Umbilical cord (tissue), 1 donor: ENCODE measurements at regions not wholly inside any gene's neighbourhood (a gene's known extent, or its start where the extent isn't known, plus 50 kb on each side); places are given as distances from the start of the nearest gene placed in this dataset.

Experiments
- DNase-seq: peaks from one replicate; pipeline ENCODE4 v3.0.0-alpha.2; 2015; ENCODE audit warnings: low spot score

DNA sequence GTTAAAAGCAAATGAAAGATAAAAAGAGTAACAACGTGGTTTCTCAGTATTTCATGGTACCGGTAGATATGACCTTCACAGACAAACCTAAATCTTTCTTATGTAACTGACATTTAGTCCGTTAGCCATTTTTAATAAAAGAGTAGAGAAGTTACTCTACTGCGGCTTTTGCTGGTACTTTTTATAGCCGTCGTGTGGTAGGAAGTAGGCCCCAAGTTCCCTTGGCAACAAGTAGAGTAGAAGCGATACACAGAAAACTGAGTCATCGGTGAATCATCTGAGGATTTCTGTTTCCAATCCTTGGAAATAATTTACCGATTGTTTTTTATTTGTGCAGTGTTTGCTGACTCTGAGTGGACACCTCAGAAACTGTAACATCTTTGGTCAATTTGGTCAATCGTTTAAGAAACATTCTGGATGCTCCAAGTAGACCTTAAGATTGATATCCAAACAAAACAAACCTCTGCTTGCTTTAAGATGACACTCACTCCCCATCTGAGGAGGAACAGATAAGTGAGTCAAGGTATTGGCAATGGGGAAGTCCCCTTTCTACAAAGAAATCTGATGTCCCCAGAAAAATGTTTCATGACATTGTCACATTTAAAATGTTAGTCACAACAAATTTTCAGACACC, 63.9 kb upstream of the AHR start:
- peak; percentile 94 for DNase-seq

- no peak for DNase-seq
These were observed 62.3 kb upstream of the AHR start for GRCh38 chr7:17236171-17236570.

DNA sequence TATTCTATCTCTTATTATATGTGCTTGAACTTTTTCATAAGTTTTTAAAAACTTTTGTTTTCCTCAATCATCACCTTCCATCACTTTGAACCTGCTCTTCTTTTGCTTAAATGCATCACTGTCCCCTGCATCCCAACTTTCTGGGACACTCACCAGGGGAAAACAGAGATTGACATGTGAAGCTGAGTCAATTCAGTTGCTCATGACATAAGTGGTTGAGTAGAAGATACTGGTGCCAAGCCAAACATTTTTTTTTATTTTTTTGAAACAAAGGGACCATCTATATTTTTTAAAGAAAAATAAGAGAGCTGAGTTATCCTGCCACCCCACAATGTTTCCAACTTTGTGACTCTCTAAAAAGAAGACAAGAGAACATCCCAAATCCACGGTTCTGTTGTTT, 61.8 kb upstream of the AHR start:
- DNase-seq = no peak

GRCh38 chr7:17239046-17239445, 59.4 kb upstream of the AHR start:
- no peak for DNase-seq

GRCh38 chr7:17239683-17240521, 58.5 kb upstream of the AHR start:
- peak; percentile 25 for DNase-seq

GRCh38 chr7:17242504-17242903, 55.9 kb upstream of the AHR start:
- DNase-seq = no peak

GRCh38 chr7:17244786-17245185, 53.7 kb upstream of the AHR start:
- DNase-seq = no peak

DNA sequence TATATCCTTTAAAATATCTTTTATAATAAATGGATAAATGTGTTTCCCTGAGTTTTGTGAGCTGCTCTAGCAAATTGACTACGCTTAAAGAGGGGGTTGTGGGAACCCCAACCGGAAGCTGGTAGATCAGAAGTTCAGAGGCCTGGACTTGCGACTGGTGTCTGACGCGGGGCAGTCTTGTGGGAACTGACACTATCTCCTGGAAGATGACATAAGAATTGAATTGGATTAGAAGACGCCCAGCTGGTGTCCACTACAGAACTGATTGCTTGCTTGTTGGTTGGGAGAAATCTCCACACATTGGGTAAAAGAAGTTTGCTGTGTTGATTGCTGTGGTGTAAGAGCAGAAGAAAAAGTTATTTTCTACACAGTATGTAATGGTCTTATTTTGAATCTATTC, 51.1 kb upstream of the AHR start:
- DNase-seq = no peak

DNA sequence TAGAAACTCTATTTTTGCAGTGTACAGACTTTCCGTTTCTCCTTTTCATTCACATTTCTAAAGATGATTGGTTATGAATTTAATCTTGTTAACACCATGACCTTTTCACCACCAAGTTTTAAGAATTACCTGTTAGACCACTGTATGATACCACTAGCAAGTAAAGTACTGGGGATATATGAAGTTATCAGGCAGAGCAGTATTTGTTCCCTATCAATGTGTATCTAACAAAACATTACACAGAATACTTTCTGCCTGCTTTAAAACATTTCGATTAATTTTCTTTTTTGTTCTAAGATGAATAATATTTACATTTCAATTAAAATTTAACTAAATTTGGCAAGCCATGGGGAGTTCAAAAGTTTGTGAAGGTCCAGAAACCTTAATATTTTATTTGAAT, 49.9 kb upstream of the AHR start:
- DNase-seq = no peak
